ENCODE measurements at regions not wholly inside any gene's neighbourhood (a gene's known extent, or its start where the extent isn't known, plus 50 kb on each side); places are given as distances from the start of the nearest gene placed in this dataset.

- TF ChIP-seq, protein P1, sequence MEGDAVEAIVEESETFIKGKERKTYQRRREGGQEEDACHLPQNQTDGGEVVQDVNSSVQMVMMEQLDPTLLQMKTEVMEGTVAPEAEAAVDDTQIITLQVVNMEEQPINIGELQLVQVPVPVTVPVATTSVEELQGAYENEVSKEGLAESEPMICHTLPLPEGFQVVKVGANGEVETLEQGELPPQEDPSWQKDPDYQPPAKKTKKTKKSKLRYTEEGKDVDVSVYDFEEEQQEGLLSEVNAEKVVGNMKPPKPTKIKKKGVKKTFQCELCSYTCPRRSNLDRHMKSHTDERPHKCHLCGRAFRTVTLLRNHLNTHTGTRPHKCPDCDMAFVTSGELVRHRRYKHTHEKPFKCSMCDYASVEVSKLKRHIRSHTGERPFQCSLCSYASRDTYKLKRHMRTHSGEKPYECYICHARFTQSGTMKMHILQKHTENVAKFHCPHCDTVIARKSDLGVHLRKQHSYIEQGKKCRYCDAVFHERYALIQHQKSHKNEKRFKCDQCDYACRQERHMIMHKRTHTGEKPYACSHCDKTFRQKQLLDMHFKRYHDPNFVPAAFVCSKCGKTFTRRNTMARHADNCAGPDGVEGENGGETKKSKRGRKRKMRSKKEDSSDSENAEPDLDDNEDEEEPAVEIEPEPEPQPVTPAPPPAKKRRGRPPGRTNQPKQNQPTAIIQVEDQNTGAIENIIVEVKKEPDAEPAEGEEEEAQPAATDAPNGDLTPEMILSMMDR (IDR thresholded peaks at IDR 0.05; ENCODE audit: poor library complexity), result no peak
- TF ChIP-seq EZH2 (IDR thresholded peaks at IDR 0.05; ENCODE audit: borderline replicate concordance), result no peak
Measured at GRCh38 chr3:152714507-152714906, 120.4 kb upstream of the P2RY1 start.

Data from hepatocyte (in vitro differentiated cells).